SK-N-SH treated with all-trans-retinoic acid at 6 μM for 48 hours (cell line): ENCODE measurements at regions not wholly inside any gene's neighbourhood (a gene's known extent, or its start where the extent isn't known, plus 50 kb on each side); places are given as distances from the start of the nearest gene placed in this dataset.

Source experiments
- ATAC-seq: fragments of 200-7000 bp; cut with Tn5 transposase; 3 replicates; pipeline ENCODE4 v1.9.1; 2020; ENCODE audit warnings: mild to moderate bottlenecking, moderate library complexity
- ARNTL ChIP-seq: fragments of 450-650 bp; formaldehyde crosslinking; IDR thresholded peaks from 2 replicates; pipeline ENCODE4 v1.5.0; 2020; ENCODE audit warnings: low read depth, mild to moderate bottlenecking, moderate library complexity, borderline replicate concordance
- BACH2 ChIP-seq: fragments of 250-450 bp; sonication (Bioruptor Pico); IDR thresholded peaks from 2 replicates; pipeline ENCODE4 v1.9.0; 2021; ENCODE audit warnings: mild to moderate bottlenecking, borderline replicate concordance
- CREB5 ChIP-seq: fragments of 250-450 bp; sonication (Bioruptor Pico); IDR thresholded peaks from 2 replicates; pipeline ENCODE4 v1.5.1; 2020; ENCODE audit warnings: low read depth, mild to moderate bottlenecking, moderate library complexity
- CSDC2 ChIP-seq: fragments of 250-450 bp; sonication (Bioruptor Pico); IDR thresholded peaks from 2 replicates; pipeline ENCODE4 v1.5.0; 2020; ENCODE audit warnings: mild to moderate bottlenecking, moderate library complexity
- CSRNP3 ChIP-seq: fragments of 250-450 bp; sonication (Bioruptor Pico); IDR thresholded peaks from 2 replicates; pipeline ENCODE4 v1.5.1; 2021; ENCODE audit warnings: mild to moderate bottlenecking, moderate library complexity
- ESRRG ChIP-seq: fragments of 250-450 bp; sonication (Bioruptor Pico); IDR thresholded peaks from 2 replicates; pipeline ENCODE4 v1.6.1; 2021; ENCODE audit warnings: mild to moderate bottlenecking
- GLIS3 ChIP-seq: fragments of 250-450 bp; sonication (Bioruptor Pico); IDR thresholded peaks from 2 replicates; pipeline ENCODE4 v1.5.0; 2020; ENCODE audit warnings: mild to moderate bottlenecking, moderate library complexity
- OSR1 ChIP-seq: fragments of 250-450 bp; sonication (Bioruptor Pico); IDR thresholded peaks from 2 replicates; pipeline ENCODE4 v1.8.0; 2022; ENCODE audit warnings: moderate library complexity, mild to moderate bottlenecking, inconsistent platforms
- POU6F1 ChIP-seq: fragments of 250-450 bp; sonication (Bioruptor Pico); IDR thresholded peaks from 2 replicates; pipeline ENCODE4 v1.8.0; 2021; ENCODE audit warnings: low read depth, mild to moderate bottlenecking, moderate library complexity, borderline replicate concordance
- PPARA ChIP-seq: fragments of 250-450 bp; sonication (Bioruptor Pico); IDR thresholded peaks from 2 replicates; pipeline ENCODE4 v1.5.0; 2020; ENCODE audit warnings: mild to moderate bottlenecking, borderline replicate concordance
- RARB ChIP-seq: fragments of 250-450 bp; sonication (Bioruptor Pico); IDR thresholded peaks from 2 replicates; pipeline ENCODE4 v1.8.0; 2021; ENCODE audit warnings: mild to moderate bottlenecking, moderate library complexity
- SNAI2 ChIP-seq: fragments of 250-450 bp; sonication (Bioruptor Pico); IDR thresholded peaks from 2 replicates; pipeline ENCODE4 v1.5.0; 2020; ENCODE audit warnings: mild to moderate bottlenecking, moderate library complexity
- TCF4 ChIP-seq: fragments of 250-450 bp; sonication (Bioruptor Pico); IDR thresholded peaks from 2 replicates; pipeline ENCODE4 v1.8.0; 2021; ENCODE audit warnings: mild to moderate bottlenecking, moderate library complexity, borderline replicate concordance
- TOX ChIP-seq: fragments of 250-450 bp; sonication (Bioruptor Pico); IDR thresholded peaks from 2 replicates; pipeline ENCODE4 v1.8.0; 2021; ENCODE audit warnings: mild to moderate bottlenecking, moderate library complexity, borderline replicate concordance
- ZFP3 ChIP-seq: fragments of 250-450 bp; sonication (Bioruptor Pico); IDR thresholded peaks from 2 replicates; pipeline ENCODE4 v1.5.0; 2020; ENCODE audit warnings: mild to moderate bottlenecking, moderate library complexity
- ZFP30 ChIP-seq: fragments of 450-650 bp; formaldehyde crosslinking; IDR thresholded peaks from 2 replicates; pipeline ENCODE4 v1.5.0; 2022; ENCODE audit warnings: mild to moderate bottlenecking, moderate library complexity
- ZNF565 ChIP-seq: fragments of 450-650 bp; formaldehyde crosslinking; conservative IDR thresholded peaks from 2 replicates; pipeline ENCODE4 v1.5.0; 2020; ENCODE audit warnings: low read depth, mild to moderate bottlenecking, moderate library complexity
- ZNF70 ChIP-seq: fragments of 450-650 bp; formaldehyde crosslinking; IDR thresholded peaks from 2 replicates; pipeline ENCODE4 v1.5.0; 2020; ENCODE audit warnings: mild to moderate bottlenecking, moderate library complexity
- ZNF8 ChIP-seq: fragments of 450-650 bp; formaldehyde crosslinking; IDR thresholded peaks from 2 replicates; pipeline ENCODE4 v1.5.0; 2020; ENCODE audit warnings: mild to moderate bottlenecking, moderate library complexity
- TF ChIP-seq, protein P1 (sequence below): fragments of 250-450 bp; sonication (Bioruptor Pico); IDR thresholded peaks from 2 replicates; pipeline ENCODE4 v1.8.0; 2020; ENCODE audit warnings: mild to moderate bottlenecking, moderate library complexity, borderline replicate concordance
- TF ChIP-seq, protein P2 (sequence below): fragments of 250-450 bp; sonication (Bioruptor Pico); IDR thresholded peaks from 2 replicates; pipeline ENCODE4 v1.5.0; 2020; ENCODE audit warnings: mild to moderate bottlenecking, moderate library complexity

GRCh38 chr6:126716032-126716431 is 376.1 kb downstream of the CENPW start:
- no peak for ATAC-seq
- TF ChIP-seq SNAI2 (CRISPR knock-in tag) (no peak), PPARA (no peak), CSRNP3 (CRISPR knock-in tag) (no peak), ZFP3 (CRISPR knock-in tag) (no peak), ZNF8 (no peak), CREB5 (CRISPR knock-in tag) (no peak), ARNTL (CRISPR knock-in tag) (no peak), GLIS3 (no peak)
- TF ChIP-seq, protein P1, sequence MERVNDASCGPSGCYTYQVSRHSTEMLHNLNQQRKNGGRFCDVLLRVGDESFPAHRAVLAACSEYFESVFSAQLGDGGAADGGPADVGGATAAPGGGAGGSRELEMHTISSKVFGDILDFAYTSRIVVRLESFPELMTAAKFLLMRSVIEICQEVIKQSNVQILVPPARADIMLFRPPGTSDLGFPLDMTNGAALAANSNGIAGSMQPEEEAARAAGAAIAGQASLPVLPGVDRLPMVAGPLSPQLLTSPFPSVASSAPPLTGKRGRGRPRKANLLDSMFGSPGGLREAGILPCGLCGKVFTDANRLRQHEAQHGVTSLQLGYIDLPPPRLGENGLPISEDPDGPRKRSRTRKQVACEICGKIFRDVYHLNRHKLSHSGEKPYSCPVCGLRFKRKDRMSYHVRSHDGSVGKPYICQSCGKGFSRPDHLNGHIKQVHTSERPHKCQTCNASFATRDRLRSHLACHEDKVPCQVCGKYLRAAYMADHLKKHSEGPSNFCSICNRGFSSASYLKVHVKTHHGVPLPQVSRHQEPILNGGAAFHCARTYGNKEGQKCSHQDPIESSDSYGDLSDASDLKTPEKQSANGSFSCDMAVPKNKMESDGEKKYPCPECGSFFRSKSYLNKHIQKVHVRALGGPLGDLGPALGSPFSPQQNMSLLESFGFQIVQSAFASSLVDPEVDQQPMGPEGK (CRISPR knock-in tag), result no peak

DNA sequence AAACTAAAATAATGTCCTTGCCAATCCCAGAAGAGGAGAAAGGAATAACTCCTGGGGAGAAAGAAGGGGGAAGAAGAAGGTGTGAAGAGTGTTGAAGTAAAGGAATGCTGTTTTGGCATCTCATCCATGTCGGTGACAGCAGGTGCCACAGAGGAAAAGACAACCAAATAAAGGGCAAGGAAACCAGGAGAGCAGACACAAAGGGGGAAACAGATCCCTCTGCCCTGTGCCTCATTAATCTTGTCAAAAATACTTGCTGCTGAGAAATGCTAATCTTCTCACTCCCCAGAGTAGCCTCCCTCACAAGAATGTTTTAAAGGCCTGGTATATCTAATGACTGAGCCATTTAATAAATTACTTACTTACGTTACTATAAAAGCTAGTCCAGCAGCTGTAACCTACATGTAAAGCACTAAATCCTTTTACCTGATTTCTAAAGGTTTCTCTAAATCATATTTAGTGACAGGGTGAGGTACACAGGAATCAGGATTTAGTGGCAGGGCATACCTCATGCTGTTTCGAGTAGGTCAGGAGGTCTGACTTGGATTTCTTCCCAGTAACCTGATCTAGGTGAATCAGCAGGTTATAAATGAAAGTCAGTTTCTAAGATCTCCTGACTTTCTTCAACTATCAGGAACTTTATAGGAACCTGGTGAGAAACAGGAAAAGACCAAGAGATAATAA is 377.1 kb downstream of the CENPW start:
- TF ChIP-seq, protein P2, sequence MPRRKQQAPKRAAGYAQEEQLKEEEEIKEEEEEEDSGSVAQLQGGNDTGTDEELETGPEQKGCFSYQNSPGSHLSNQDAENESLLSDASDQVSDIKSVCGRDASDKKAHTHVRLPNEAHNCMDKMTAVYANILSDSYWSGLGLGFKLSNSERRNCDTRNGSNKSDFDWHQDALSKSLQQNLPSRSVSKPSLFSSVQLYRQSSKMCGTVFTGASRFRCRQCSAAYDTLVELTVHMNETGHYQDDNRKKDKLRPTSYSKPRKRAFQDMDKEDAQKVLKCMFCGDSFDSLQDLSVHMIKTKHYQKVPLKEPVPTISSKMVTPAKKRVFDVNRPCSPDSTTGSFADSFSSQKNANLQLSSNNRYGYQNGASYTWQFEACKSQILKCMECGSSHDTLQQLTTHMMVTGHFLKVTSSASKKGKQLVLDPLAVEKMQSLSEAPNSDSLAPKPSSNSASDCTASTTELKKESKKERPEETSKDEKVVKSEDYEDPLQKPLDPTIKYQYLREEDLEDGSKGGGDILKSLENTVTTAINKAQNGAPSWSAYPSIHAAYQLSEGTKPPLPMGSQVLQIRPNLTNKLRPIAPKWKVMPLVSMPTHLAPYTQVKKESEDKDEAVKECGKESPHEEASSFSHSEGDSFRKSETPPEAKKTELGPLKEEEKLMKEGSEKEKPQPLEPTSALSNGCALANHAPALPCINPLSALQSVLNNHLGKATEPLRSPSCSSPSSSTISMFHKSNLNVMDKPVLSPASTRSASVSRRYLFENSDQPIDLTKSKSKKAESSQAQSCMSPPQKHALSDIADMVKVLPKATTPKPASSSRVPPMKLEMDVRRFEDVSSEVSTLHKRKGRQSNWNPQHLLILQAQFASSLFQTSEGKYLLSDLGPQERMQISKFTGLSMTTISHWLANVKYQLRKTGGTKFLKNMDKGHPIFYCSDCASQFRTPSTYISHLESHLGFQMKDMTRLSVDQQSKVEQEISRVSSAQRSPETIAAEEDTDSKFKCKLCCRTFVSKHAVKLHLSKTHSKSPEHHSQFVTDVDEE (CRISPR knock-in tag), result no peak
- TF ChIP-seq ZNF70, result no peak
- no peak for TF ChIP-seq ESRRG (CRISPR knock-in tag)
- no peak for TF ChIP-seq POU6F1 (CRISPR knock-in tag)
- no peak for TF ChIP-seq CSDC2 (CRISPR knock-in tag)
- TF ChIP-seq ARNTL (CRISPR knock-in tag), result no peak
- TF ChIP-seq BACH2 (CRISPR knock-in tag), result no peak
- TF ChIP-seq OSR1 (CRISPR knock-in tag), result no peak
- ATAC-seq, result no peak

- ATAC-seq, result no peak
- no peak for TF ChIP-seq TCF4 (CRISPR knock-in tag)
- TF ChIP-seq ARNTL (CRISPR knock-in tag), result no peak
Measured at GRCh38 chr6:126718600-126719327, 378.8 kb downstream of the CENPW start.

- ATAC-seq, result no peak
- no peak for TF ChIP-seq ZNF565 (CRISPR knock-in tag)
- no peak for TF ChIP-seq CSRNP3 (CRISPR knock-in tag)
- TF ChIP-seq BACH2 (CRISPR knock-in tag), result no peak
- no peak for TF ChIP-seq ARNTL (CRISPR knock-in tag)
- no peak for TF ChIP-seq GLIS3
- TF ChIP-seq CREB5 (CRISPR knock-in tag), result no peak
- TF ChIP-seq ZFP30 (CRISPR knock-in tag), result no peak
- TF ChIP-seq SNAI2 (CRISPR knock-in tag), result no peak
- no peak for TF ChIP-seq ZNF8
- TF ChIP-seq TOX, result no peak
- TF ChIP-seq RARB (CRISPR knock-in tag), result no peak
Measured at GRCh38 chr6:126720304-126720703, 380.4 kb downstream of the CENPW start.
